SK-N-MC (cell line): ENCODE measurements at regions not wholly inside any gene's neighbourhood (a gene's known extent, or its start where the extent isn't known, plus 50 kb on each side); places are given as distances from the start of the nearest gene placed in this dataset.
"Not testable (repeated sequence)": the region's sequence is repeated elsewhere in the genome, so short reads cannot be mapped to it uniquely, and the experiment has no call there.

ENCODE experiments used
- EZH2 ChIP-seq: fragments of 200-600 bp; sonication (generic); IDR thresholded peaks from one replicate; pipeline ENCODE4 v1.6.1; 2017; ENCODE audit warnings: antibody characterized with exemption
- FOXP2 ChIP-seq: optimal IDR thresholded peaks from 2 replicates; pipeline ENCODE3; 2011; ENCODE audit warnings: mild to moderate bottlenecking, moderate library complexity; ENCODE audit not compliant: insufficient read depth; ENCODE audit errors: extremely low read length, control extremely low read depth
- POLR2AphosphoS5 ChIP-seq: IDR thresholded peaks from 2 replicates; pipeline ENCODE4 v1.6.1; 2012; ENCODE audit warnings: mild to moderate bottlenecking, low read depth, low read length, borderline replicate concordance

DNA sequence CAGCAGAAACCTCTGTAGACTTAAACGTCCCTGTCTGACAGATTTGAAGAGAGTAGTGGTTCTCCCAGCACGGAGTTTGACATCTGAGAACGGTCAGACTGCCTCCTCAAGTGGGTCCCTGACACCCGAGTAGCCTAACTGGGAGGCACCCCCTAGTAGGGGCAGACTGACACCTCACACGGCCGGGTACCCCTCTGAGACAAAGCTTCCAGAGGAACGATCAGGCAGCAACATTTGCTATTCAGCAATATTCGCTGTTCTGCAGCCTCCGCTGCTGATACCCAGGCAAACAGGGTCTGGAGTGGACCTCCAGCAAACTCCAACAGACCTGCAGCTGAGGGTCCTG, 61.5 kb upstream of the ATP2C1 start:
- TF ChIP-seq FOXP2, EZH2, POLR2AphosphoS5: not testable (repeated sequence)
